ENCODE measurements at regions not wholly inside any gene's neighbourhood (a gene's known extent, or its start where the extent isn't known, plus 50 kb on each side); places are given as distances from the start of the nearest gene placed in this dataset.
"Not testable (repeated sequence)": the region's sequence is repeated elsewhere in the genome, so short reads cannot be mapped to it uniquely, and the experiment has no call there.

DNA sequence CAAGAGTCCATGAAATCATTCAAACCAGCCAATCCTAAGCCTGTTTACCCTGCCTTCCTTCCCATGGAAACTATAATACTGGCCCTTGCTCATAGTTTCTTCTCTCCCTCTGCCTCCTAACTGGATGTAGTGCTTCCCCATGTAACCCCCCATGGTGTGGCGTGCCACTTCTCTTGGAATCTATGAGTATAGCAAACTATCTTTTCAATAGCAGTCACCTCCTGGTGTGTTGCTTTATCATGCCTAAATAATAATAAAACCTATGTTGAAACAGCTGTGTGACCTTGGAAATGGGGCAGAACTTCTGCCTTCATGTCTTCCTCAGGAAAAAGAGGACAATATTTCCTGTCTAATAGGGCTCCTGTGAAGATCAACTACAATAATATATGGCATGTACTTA, 234.8 kb upstream of the EDNRA start:
- DNase-seq (ENCODE audit: low read depth) = no peak

DNA sequence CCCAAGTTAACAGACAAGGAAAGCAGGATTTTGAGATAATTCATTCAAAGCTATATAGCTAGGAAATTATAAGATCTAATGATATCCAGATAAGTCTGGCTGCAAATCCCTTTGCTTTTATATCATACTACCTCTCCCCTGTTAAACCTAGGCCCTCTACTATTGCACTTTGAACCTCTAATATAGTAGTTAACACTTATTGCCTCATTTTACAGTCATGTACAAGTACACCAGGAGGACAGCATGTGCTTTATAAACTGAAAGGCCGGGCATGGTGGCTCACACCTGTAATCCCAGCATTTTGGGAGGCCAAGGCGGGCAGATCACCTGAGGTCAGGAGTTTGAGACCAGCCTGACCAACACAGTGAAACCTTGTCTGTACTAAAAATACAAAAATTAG, 234.4 kb upstream of the EDNRA start:
- not testable (repeated sequence) for DNase-seq (ENCODE audit: low read depth)

DNA sequence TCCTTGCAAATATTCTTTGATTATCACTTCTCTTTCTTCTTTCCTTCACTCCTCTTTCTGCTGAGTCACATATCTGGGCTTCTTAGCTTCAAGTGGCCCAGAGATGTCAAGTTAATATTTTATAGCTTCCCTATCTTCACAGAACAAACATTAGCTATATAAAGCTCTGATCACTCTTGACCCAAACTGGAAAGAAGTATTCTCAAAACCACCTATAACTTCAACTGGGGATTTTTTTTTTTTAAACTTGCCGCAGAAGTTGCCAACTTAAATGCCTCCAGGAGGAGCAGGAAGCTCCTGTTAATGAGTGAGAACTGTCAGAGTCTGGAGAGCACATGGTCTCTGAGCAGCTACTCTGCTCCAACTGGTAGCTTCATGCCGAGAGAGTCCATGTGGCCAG, 233.3 kb upstream of the EDNRA start:
- DNase-seq (ENCODE audit: low read depth) = no peak

DNA sequence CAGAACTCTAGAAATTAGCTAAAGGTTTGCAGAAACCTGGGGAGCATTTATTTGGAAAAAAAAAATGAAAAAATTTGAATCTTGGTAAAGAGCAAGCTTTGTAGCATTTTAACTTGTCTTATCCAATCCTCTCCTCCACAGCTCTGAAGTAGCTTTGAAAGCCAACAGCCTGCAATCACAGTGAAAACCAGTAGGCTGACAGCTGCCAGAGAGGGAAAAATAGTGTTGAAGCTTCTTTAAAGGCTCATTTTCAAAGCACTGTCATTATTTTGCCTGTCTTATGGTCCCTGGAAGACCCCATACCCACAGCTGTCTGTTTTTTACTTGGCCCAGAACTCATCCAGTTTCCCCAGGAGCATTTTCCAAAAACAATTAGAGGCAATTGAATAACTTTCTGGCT, 230.8 kb upstream of the EDNRA start:
- DNase-seq (ENCODE audit: low read depth) = no peak

DNA sequence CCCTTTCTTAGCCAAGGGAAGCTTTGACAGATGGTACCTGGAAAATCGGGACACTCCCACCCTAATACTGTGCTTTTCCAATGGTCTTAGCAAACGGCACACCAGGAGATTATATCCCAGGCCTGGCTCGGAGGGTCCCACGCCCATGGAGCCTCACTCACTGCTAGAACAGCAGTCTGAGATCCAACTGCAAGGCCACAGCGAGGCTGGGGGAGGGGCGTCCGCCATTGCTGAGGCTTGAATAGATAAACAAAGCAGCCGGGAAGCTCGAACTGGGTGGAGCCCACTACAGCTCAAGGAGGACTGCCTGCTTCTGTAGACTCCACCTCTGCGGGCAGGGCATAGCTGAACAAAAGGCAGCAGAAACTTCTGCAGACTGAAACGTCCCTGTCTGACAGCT, 225.6 kb upstream of the EDNRA start:
- DNase-seq (ENCODE audit: low read depth) = not testable (repeated sequence)

DNA sequence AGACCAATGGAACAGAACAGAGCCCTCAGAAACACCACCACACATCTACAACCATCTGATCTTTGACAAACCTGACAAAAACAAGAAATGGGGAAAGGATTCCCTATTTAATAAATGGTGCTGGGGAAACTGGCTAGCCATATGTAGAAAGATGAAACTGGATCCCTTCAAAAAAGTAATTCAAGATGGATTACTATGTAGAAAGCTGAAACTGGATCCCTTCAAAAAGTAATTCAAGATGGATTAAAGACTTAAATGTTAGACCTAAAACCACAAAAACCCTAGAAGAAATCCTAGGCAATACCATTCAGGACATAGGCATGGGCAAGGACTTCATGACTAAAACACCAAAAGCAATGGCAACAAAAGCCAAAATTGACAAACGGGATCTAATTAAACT, 221.6 kb upstream of the EDNRA start:
- not testable (repeated sequence) for DNase-seq (ENCODE audit: low read depth)

DNA sequence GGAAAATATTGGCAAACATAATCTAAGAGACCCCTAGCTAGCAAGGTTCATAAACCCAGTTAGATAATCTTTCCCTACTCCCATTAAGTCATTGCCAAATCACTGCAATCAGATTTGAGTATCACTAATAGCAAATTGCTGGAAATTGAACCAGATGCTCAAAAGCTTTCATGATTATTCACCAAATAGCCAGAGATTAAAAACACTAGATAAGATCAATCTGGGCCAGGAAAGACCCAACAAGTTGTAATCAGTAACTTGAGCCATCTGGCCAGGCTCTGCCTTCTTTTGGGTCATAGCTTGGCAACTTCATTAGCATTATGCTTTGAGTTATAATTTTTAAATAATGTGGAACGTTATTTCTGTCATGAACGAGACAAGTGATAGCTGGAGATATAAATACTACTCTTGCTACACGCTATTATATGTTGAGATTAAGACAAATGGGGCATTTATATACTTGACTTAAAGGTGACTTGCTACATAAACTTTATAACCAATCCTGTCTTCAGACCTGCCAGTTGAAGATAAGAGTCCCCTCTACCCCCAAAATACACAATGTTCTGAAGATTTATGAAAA, 196.6 kb upstream of the EDNRA start:
- DNase-seq (ENCODE audit: low read depth) = no peak

DNA sequence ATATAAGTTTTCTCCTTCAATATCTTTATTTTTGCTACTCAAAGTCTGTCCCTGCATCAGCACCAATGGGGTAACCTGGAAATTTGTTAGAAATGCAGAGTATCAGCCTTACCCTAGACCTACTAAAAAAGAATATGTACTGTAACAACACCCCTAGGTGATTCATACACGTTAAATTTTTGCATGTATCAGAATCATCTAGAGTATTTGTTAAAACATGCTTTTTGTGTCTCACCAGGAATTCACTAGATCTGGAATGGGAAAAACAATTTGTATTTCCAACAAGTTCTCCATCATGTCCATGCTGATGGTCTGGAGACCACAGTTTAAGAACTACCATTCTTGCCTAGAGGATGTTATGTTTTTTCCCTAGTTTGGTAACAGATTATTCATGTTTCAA, 196.0 kb upstream of the EDNRA start:
- DNase-seq (ENCODE audit: low read depth) = no peak

DNA sequence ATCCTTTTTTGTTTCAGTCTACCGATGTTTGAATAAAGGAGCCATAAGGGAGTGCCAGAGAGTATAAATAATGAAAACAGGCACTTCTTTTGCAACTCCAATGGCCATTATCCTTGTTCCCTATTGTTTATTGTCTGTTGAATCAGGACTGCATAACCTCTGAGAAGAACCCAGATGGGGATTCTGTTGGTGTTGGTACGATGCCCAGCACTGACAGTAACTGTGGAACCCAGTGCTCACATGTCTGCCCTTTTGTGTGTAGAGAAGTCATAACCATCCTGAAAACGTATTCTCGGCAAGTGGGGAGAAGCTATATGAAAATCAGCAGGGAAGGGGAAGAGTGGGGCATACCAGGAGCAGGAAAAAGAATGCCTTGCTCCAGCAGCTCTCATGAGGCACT, 195.1 kb upstream of the EDNRA start:
- DNase-seq (ENCODE audit: low read depth) = no peak

DNA sequence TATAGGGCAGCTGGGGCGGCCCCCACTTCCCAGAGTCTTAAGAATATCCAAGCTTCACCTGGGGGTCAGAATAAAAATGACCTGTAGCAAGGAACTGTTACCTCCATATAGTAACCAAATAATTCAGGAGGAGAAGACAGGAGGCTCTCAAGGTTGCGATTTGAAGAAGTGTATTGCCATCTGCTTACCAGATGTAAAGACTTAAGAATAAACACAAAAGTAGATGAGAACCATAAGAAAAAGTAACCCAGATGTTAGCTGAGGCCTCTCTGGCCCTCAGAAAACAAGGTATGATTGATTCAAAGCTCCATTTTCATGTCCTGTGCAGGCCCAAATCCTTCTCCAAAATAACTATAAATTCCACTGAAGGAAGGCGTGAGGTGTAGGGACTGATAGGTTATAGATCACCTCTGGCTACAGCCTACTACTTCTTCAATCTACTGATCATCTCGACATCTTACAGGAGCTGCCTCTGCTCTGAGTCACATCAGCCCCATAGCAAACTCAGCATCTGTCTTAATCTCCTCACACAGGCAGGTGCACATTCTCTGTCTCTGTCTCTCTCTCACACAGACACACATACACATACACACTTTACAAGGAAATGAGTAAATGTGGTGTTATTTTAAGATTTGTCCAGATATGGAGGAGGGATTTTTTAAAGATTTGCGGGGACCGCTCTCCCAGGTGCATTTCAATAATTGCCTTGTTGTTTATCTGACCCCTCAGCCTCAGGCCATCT, 193.9 kb upstream of the EDNRA start:
- no peak for DNase-seq (ENCODE audit: low read depth)

DNA sequence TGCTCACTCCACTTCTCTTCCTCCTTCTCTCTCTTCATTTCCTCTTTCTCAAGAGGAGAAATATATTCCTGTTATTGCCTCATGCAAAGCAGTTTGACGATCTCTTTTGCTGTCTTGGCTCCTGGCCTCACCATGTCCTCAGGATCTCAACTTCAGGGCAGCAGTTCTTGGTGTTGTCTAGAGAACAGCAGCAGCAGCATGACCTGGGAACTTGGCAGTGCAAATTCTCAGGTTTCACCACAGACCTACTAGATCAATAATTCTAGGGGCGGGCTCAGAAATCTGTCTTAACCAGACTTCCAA, 193.4 kb upstream of the EDNRA start:
- DNase-seq (ENCODE audit: low read depth) = peak; percentile 2

DNA sequence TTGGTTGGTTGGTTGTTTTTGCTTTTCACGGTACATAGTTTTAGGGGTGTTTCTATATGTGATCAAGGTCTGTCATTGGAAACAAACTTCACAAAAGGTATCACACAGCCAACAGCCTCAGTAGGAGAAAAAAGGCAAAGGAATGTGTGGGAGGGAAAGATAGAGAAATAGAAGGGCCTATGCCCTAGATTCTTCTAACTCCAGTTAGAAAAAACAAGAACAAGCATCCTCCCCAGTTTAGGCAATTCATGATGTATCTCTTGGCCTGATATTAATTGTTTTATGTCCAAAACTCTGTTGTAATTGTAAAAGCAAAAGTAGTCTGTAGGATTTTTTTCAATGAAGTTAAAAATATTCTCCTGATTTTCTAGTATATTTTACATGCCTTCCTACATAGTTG, 192.4 kb upstream of the EDNRA start:
- no peak for DNase-seq (ENCODE audit: low read depth)

DNA sequence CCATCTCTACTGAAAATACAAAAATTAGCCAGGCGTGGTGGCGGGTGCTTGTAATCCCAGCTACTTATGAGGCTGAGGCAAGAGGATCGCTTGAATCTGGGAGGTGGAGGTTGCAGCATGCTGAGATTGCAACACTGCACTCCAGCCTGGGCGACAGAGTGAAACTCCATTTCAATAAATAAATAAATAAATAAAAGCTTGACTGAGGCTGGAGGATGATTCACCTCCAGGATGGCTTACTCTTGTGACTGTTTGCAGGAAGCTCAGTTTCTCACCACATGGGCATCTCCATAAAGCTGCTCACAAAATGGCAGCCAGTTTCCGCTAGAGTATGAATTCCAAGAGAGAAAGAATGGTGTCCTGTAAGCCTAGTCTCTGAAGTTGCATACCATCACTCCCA, 191.7 kb upstream of the EDNRA start:
- DNase-seq (ENCODE audit: low read depth) = peak; percentile 4

DNA sequence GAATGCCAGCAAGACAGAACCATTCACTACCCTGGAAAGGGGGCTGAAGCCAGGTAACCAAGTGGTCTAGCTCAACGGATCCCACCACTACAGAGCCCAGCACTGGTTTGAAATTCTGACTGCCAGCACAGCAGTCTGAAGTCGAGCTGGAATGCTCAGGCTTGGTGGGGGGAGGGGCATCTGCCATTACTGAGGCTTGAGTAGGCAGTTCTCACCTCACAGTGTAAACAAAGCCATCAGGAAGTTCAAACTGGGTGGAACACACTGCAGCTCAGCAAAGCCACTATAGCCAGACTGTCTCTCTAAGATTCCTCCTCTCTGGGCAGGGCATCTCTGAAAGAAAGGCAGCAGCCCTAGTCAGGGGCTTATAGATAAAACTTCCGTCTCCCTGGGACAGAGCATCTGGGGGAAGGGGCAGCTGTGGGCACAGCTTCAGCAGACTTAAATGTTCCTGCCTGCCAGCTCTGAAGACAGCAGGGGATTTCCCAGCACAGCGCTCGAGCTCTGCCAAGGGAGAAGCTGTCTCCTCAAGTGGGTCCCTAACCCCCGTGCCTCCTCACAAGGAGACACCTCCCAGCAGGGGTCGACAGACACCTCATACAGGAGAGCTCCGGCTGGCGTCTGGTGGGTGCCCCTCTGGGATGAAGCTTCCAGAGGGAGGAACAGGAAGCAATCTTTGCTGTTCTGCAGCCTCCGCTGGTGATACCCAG, 188.1 kb upstream of the EDNRA start:
- DNase-seq (ENCODE audit: low read depth) = not testable (repeated sequence)

DNA sequence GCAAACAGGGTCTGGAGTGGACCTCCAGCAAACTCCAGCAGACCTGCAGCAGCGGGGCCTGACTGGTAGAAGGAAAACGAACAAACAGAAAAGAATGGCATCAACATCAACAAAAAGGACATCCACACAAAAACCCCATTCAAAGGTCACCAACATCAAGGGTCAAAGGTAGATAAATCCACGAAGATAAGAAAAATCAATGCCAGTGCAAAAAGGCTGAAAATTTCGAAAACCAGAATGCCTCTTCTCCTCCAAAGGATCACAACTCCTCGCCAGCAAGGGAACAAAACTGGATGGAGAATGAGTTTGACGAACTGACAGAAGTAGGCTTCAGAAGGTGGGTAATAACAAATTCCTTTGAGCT, 187.6 kb upstream of the EDNRA start:
- DNase-seq (ENCODE audit: low read depth) = not testable (repeated sequence)

DNA sequence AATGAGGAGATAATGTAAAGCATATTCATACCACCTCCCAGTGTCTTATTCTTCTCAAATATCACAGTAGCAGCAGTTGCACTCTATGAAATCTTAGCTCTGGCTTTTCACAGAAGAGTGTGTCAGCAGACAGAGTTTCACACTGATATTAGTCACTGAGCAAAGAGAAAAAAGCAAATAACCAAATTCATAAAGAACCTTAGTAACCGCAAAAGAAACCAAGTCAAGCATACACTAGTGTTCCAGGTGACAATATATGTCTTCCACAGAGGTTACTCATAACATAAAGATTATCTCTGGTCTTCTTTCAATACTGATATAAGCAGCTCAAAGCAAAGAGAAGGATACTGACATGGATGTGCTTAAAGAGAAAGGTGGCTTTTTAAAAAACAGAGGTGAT, 181.7 kb upstream of the EDNRA start:
- no peak for DNase-seq (ENCODE audit: low read depth)

DNA sequence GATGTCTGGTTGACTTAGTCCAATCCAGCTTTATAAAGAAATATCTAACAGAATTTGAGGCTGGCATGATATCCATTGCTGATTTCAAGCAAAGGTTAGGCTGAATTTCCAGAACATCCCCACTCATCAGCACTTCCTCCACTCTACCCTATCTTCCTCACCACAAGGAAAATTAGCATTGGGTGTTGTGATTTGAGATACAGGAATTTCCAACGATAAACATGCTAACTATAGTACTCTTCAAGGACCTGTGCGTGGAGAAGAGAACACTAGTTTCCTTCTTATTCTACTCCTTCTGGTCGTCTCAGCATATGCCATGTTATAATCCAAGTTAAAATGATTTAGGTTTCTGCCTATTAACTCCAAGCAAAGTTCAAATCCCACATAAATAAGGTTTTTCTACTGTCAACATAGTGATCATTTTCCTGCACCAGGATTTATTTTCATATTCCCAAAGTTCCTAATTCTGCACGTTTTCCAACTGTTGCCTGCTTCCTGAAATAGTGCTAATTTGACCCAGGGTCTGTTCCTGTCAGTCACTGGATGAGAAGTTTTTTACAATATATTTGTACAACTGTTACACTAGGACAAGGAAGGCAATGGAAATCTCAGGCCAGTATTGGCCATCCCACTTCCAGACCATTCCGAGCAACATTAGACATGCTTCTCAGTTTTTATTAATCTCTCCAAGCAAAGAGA, 177.6 kb upstream of the EDNRA start:
- no peak for DNase-seq (ENCODE audit: low read depth)

DNA sequence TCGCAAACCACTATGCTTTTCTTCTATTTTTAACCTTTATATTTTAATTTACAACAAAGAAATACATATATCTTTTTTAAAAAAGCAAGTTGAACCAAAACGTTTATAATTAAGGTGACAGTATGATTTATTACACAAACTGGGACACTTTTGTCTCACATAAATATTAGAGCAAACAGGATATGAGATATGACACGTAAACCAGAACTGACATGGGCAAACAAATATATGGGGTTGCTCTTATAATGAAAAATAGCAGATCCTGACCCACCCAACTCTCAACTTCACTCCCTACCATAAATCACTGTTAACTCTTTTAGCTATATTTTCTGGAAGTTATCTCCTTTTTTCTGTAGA, 177.0 kb upstream of the EDNRA start:
- no peak for DNase-seq (ENCODE audit: low read depth)

DNA sequence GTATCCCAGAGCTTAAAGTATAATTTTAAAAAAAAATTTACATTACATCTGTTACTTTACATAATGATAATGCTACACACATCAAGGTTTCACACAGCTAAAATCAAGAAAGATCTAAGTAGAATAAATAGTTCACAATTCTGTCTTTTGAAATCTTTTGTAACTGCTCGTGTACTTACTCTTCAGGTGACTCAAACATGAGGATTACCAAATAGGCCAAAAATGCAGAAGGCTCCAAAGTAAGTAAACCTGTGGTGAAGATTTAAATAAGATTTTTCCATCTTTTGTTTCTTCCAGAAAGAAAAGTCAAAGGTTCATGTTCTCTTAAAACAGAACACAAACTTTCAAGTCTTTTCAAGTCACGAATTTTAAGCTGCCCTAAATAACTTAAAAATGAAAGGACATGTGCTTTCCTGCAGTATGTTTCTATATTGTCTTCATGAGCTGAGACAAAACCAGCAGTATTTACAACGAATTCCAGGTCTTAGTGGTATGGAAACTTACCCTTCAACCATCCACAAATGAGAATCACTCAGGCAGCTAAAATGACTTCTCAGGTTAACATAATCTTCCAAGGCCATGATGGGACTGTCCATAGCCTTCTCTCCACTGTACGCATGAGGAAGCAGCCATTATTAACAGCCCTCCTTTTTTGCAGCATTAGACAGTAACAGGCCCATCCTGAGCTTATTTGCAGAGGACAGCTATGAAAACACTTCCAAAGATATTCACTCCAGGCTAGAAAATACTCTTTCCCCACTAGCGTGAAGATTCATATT, 172.8 kb upstream of the EDNRA start:
- no peak for DNase-seq (ENCODE audit: low read depth)

DNA sequence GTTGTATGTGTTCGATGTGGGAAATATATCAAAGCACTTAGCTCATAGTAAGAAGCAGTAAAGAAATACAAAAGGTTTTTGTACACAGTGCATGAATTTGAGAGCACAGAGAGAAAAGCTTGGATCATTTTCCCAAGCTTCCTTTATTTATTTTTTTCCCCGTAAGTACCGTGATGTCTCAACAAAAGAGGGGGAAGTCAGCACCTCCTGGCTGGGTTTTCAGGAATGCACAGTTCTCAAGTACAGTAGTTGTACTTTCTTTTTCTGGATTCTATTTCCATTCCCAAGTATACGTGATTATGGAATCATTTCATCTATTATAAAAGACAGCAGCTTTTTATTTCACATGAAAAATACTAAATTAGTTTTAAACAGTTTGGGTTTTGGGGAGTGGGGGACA, 171.5 kb upstream of the EDNRA start:
- no peak for DNase-seq (ENCODE audit: low read depth)

DNA sequence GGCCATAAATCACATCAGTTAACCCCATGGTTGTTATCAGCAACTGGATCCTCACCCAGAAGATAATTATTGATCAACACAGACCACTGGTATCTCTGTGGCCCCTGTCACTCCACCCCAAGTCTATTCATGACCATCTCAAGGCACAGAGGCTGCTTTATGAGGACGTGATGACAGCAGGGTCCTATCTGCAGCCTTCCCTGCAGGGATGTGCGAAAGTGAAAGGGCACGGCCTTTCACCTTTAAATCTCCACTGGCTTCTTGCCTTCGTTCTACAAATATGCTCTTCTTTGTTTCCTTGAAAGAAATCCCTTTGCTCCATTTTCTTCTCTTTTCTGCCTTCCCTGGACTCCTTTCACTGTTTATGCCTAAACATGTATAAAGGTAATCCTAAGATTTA, 170.6 kb upstream of the EDNRA start:
- DNase-seq (ENCODE audit: low read depth) = no peak

DNA sequence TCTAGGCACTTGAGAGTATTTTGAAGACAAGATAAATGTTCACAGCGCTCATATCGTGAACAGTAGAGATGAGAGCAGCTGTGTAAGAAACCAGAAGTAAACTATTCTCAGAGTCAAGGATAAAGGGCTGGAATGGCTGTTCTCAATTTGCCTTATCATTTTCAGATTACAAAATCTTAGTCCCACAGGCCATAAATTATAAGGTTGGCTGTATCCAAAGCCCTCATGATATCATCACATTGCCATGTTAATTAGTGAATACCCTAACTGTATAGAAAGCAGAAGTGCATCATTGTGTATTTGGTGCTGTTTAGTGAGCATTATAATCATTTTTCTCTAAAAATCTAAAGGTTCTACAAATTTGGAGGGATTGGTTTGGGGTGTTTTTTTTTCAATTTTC, 168.9 kb upstream of the EDNRA start:
- DNase-seq (ENCODE audit: low read depth) = no peak

Measured in ELR (cell line).